ENCODE measurements at regions not wholly inside any gene's neighbourhood (a gene's known extent, or its start where the extent isn't known, plus 50 kb on each side); places are given as distances from the start of the nearest gene placed in this dataset.

GRCh38 chr3:107986505-107986904 lies 104.3 kb downstream of the CD47 start:
- TF ChIP-seq CTCF (IDR thresholded peaks at IDR 0.05) (no peak), POLR2A (IDR thresholded peaks at IDR 0.05) (no peak)
